ENCODE measurements at regions not wholly inside any gene's neighbourhood (a gene's known extent, or its start where the extent isn't known, plus 50 kb on each side); places are given as distances from the start of the nearest gene placed in this dataset.

DNA sequence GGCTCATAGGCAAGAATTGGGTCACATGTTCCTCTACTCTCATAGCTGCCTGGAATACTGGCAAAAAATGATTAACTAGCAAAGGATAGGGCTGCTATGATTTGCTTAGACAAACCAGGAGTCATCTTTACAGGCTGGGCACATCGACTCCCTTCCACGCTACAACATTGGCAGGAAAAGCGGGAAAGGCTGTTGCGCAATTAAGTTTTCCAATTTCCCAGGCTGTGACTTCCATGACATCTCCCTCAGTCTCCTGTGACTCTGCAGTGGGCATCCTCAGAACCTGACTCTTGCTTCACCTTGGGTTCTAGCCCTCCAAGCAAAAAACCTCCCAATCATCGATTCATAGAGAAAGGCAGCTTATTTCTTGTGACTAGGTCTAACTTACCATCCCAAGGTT, 184.5 kb upstream of the E2F7 start:
- BruUV-seq (replicated peaks): no TSS peak
- H3K79me2 ChIP-seq (ENCODE audit: control insufficient read depth, insufficient read depth, low read length): no peaks in the 10 kb centered on the region
- no peaks in the 10 kb centered on the region for H3K4me1 ChIP-seq (ENCODE audit: control insufficient read depth, insufficient read depth, low read length)
- ChIA-PET POLR2A (no interaction called here), CTCF (no interaction called here), SMC1A (ENCODE audit: uncharacterized antibody, unreplicated experiment) (no interaction called here), RAD21 (ENCODE audit: unreplicated experiment) (no interaction called here)
- H3K9ac ChIP-seq (ENCODE audit: control insufficient read depth, insufficient read depth, low read length): no peak overlapping the region
- DNase-seq (ENCODE audit: low read depth, low spot score) (no peak), ATAC-seq (no peak), FAIRE-seq (no peak)
- in situ Hi-C loops (cut with MboI) (no loop called here), intact Hi-C loops (cut with micrococcal nuclease; ENCODE audit: unreplicated experiment) (no loop called here)
- no peak overlapping the region for H3K4me2 ChIP-seq (ENCODE audit: control insufficient read depth, insufficient read depth)
- no peak overlapping the region for H2AFZ ChIP-seq (ENCODE audit: control insufficient read depth, low read depth, low read length)
- no peaks in the 10 kb centered on the region for H3K9me3 ChIP-seq (replicated peaks; ENCODE audit: control insufficient read depth, insufficient read depth, low read length)
- H3K27ac ChIP-seq (ENCODE audit: control insufficient read depth, insufficient read depth): no peak overlapping the region
- H3K36me3 ChIP-seq (ENCODE audit: control insufficient read depth in 2 of 2, insufficient read depth in 2 of 2, low read length in 1 of 2): no peaks in the 10 kb centered on the region
- TF ChIP-seq MYC (IDR thresholded peaks at IDR 0.05; ENCODE audit: insufficient read depth, insufficient read length, insufficient replicate concordance, low read length, severe bottlenecking) (no peak), MTA3 (IDR thresholded peaks at IDR 0.05; ENCODE audit: borderline replicate concordance, low read length) (no peak)
- H3K27me3 ChIP-seq (replicated peaks in 1 of 2; ENCODE audit: control insufficient read depth in 2 of 2, insufficient read depth in 2 of 2, low read length in 1 of 2): no peaks in the 10 kb centered on the region
- H4K20me1 ChIP-seq (ENCODE audit: control insufficient read depth, insufficient read depth): no peaks in the 10 kb centered on the region
- no peak overlapping the region for H3K4me3 ChIP-seq
- WGBS (ENCODE audit: insufficient coverage, insufficient replicate concordance, low lambda C conversion rate, missing lambda C conversion rate): 60% methylated on average over 5 of the region's 5 CpGs

- no peaks in the 10 kb centered on the region for H3K4me1 ChIP-seq (ENCODE audit: control insufficient read depth, insufficient read depth, low read length)
- H3K9me3 ChIP-seq (replicated peaks; ENCODE audit: control insufficient read depth, insufficient read depth, low read length): no peaks in the 10 kb centered on the region
- no TSS peak for BruUV-seq (replicated peaks)
- ChIA-PET POLR2A (no interaction called here), RAD21 (ENCODE audit: unreplicated experiment) (no interaction called here), SMC1A (ENCODE audit: uncharacterized antibody, unreplicated experiment) (no interaction called here), CTCF (no interaction called here)
- H3K27ac ChIP-seq (ENCODE audit: control insufficient read depth, insufficient read depth): no peak overlapping the region
- H3K9ac ChIP-seq (ENCODE audit: control insufficient read depth, insufficient read depth, low read length): no peak overlapping the region
- no peak for FAIRE-seq
- no peak for DNase-seq (ENCODE audit: low read depth, low spot score)
- 29% methylated on average over 2 of the region's 2 CpGs for WGBS (ENCODE audit: insufficient coverage, insufficient replicate concordance, low lambda C conversion rate, missing lambda C conversion rate)
- H3K4me2 ChIP-seq (ENCODE audit: control insufficient read depth, insufficient read depth): no peak overlapping the region
- no peaks in the 10 kb centered on the region for H3K79me2 ChIP-seq (ENCODE audit: control insufficient read depth, insufficient read depth, low read length)
- H4K20me1 ChIP-seq (ENCODE audit: control insufficient read depth, insufficient read depth): no peaks in the 10 kb centered on the region
- no peak for ATAC-seq
- no peak overlapping the region for H3K4me3 ChIP-seq
- TF ChIP-seq SMARCA5 (IDR thresholded peaks at IDR 0.05): no peak
- no peak for TF ChIP-seq ASH2L (IDR thresholded peaks at IDR 0.05; ENCODE audit: borderline replicate concordance, low read depth)
- TF ChIP-seq KLF5 (IDR thresholded peaks at IDR 0.05; ENCODE audit: partially characterized antibody): no peak
- TF ChIP-seq PAX8 (IDR thresholded peaks at IDR 0.05): no peak
- no peak for TF ChIP-seq ZSCAN29 (IDR thresholded peaks at IDR 0.05)
- no peak for TF ChIP-seq POLR2AphosphoS5 (IDR thresholded peaks at IDR 0.05; ENCODE audit: low read length)
- TF ChIP-seq DPF2 (IDR thresholded peaks at IDR 0.05): no peak
- no peaks in the 10 kb centered on the region for H3K27me3 ChIP-seq (replicated peaks in 1 of 2; ENCODE audit: control insufficient read depth in 2 of 2, insufficient read depth in 2 of 2, low read length in 1 of 2)
- H2AFZ ChIP-seq (ENCODE audit: control insufficient read depth, low read depth, low read length): no peak overlapping the region
- in situ Hi-C loops (cut with MboI): no loop called here
- no peaks in the 10 kb centered on the region for H3K36me3 ChIP-seq (ENCODE audit: control insufficient read depth in 2 of 2, insufficient read depth in 2 of 2, low read length in 1 of 2)
- intact Hi-C loops (cut with micrococcal nuclease; ENCODE audit: unreplicated experiment): no loop called here
These were observed 182.7 kb upstream of the E2F7 start for GRCh38 chr12:77248036-77248435.

Data from GM12878 (cell line).